B cell (primary cell): ENCODE measurements at regions not wholly inside any gene's neighbourhood (a gene's known extent, or its start where the extent isn't known, plus 50 kb on each side); places are given as distances from the start of the nearest gene placed in this dataset.

Source experiments
- ATAC-seq: fragments of 200-7000 bp; cut with Tn5 transposase; one replicate; pipeline ENCODE4 v1.10.0; 2021; ENCODE audit warnings: low read depth, mild to moderate bottlenecking, moderate number of reproducible peaks, moderate library complexity
- CTCF ChIA-PET: fragments of 350-600 bp; sonication (Branson Sonifier 250); formaldehyde crosslinking; loops from one replicate; lab custom pipeline; 2021; ENCODE audit warnings: antibody characterized with exemption, inconsistent platforms; lab: Charles Lee
- POLR2A ChIA-PET: fragments of 350-600 bp; sonication (Branson Sonifier 250); formaldehyde crosslinking; loops from one replicate; lab custom pipeline; 2021; ENCODE audit warnings: antibody characterized with exemption; lab: Charles Lee
- DNase-seq: peaks from one replicate; pipeline ENCODE4 v3.0.0; 2013
- H2AFZ ChIP-seq: 2 replicates; pipeline ENCODE4 v1.6.1; 2012; ENCODE audit warnings: mild to moderate bottlenecking, low read depth, low read length; ENCODE audit not compliant: insufficient read depth, poor library complexity, severe bottlenecking
- H3K27ac ChIP-seq, 2 donors: 1 replicate in 1 of 2; 2 replicates in 1 of 2; pipeline ENCODE4 v1.5.1; 2012 to 2013; ENCODE audit warnings: low read length in 2 of 2, mild to moderate bottlenecking in 2 of 2, moderate library complexity in 1 of 2
- H3K27me3 ChIP-seq, 4 experiments: fragments of 200-600 bp in 1 of 4; sonication (generic) in 1 of 4; replicated peaks in 1 of 4; 1 replicate in 2 of 4; 2 replicates in 2 of 4; pipeline versions ENCODE4 v1.6.1 to v1.7.0; 2013 to 2016; ENCODE audit warnings: low read length in 3 of 4, mild to moderate bottlenecking in 2 of 4, mixed read lengths in 1 of 4, moderate library complexity in 1 of 4; ENCODE audit not compliant: insufficient read depth in 4 of 4, control insufficient read depth in 3 of 4; ENCODE audit errors: control extremely low read depth in 1 of 4
- H3K36me3 ChIP-seq, 2 experiments: replicated peaks in 1 of 2; 1 replicate in 1 of 2; 2 replicates in 1 of 2; pipeline versions ENCODE4 v1.6.1 to v1.7.1; 2013; ENCODE audit warnings: low read length in 1 of 2; ENCODE audit not compliant: insufficient read depth in 2 of 2, control insufficient read depth in 1 of 2; ENCODE audit errors: control extremely low read depth in 1 of 2, extremely low read depth in 1 of 2
- H3K4me1 ChIP-seq, 2 donors: fragments of 200-600 bp in 1 of 2; sonication (generic) in 1 of 2; 1 replicate in 1 of 2; 2 replicates in 1 of 2; pipeline versions ENCODE4 v1.5.1 to v1.6.1; 2013 to 2017; ENCODE audit warnings: low read length in 2 of 2; ENCODE audit not compliant: control insufficient read depth in 2 of 2, insufficient read depth in 2 of 2
- H3K4me2 ChIP-seq: replicated peaks from 2 replicates; pipeline ENCODE3; 2012; ENCODE audit warnings: mild to moderate bottlenecking, low read depth, low read length; ENCODE audit not compliant: poor library complexity, severe bottlenecking
- H3K4me3 ChIP-seq, 5 experiments: fragments of 200-600 bp in 1 of 5; sonication (generic) in 1 of 5; 1 replicate in 3 of 5; 2 replicates in 2 of 5; pipeline versions ENCODE4 v1.5.1 to v1.7.0; 2011 to 2016; ENCODE audit warnings: low read length in 4 of 5, mild to moderate bottlenecking in 4 of 5, low read depth in 2 of 5, control low read depth in 1 of 5, moderate library complexity in 1 of 5; ENCODE audit not compliant: insufficient read depth in 1 of 5; ENCODE audit errors: control extremely low read depth in 1 of 5, extremely low read depth in 1 of 5
- H3K79me2 ChIP-seq: fragments of 200-600 bp; sonication (generic); one replicate; pipeline ENCODE4 v1.6.0; 2016; ENCODE audit warnings: low read length; ENCODE audit not compliant: control insufficient read depth, insufficient read depth
- H3K9ac ChIP-seq: fragments of 200-600 bp; sonication (generic); 2 replicates; pipeline ENCODE4 v1.6.1; 2017; ENCODE audit warnings: mild to moderate bottlenecking, low read length, moderate library complexity
- H3K9me3 ChIP-seq, 3 donors: one replicate each; pipeline versions ENCODE4 v1.6.1 to v1.7.1; 2013; ENCODE audit warnings: low read length in 2 of 3; ENCODE audit not compliant: control insufficient read depth in 2 of 3, insufficient read depth in 1 of 3; ENCODE audit errors: control extremely low read depth in 1 of 3
- H4K20me1 ChIP-seq: 2 replicates; pipeline ENCODE4 v1.6.0; 2012; ENCODE audit warnings: mild to moderate bottlenecking, low read length; ENCODE audit not compliant: insufficient read depth, control insufficient read depth, poor library complexity, severe bottlenecking
- H3K27ac Mint-ChIP-seq: one replicate; pipeline ENCODE4 v1.8.0; 2021; ENCODE audit warnings: mixed read lengths
- H3K27me3 Mint-ChIP-seq: one replicate; pipeline ENCODE4 v1.8.0; 2021; ENCODE audit warnings: mixed read lengths
- H3K4me1 Mint-ChIP-seq: one replicate; pipeline ENCODE4 v1.8.0; 2021; ENCODE audit warnings: mixed read lengths
- H3K4me3 Mint-ChIP-seq: one replicate; pipeline ENCODE4 v1.8.0; 2021; ENCODE audit warnings: mixed read lengths
- H3K9me3 Mint-ChIP-seq: one replicate; pipeline ENCODE4 v1.8.0; 2022; ENCODE audit warnings: mixed read lengths; ENCODE audit not compliant: insufficient read depth
- EZH2 ChIP-seq: IDR thresholded peaks from 2 replicates; pipeline ENCODE4 v1.6.1; 2012; ENCODE audit warnings: borderline replicate concordance, low read depth, mild to moderate bottlenecking, moderate library complexity, low read length; ENCODE audit not compliant: insufficient read depth, poor library complexity, severe bottlenecking
- WGBS: methylation state at CpG from one replicate; pipeline ENCODE4 v1.1.5; 2013; ENCODE audit warnings: missing lambda C conversion rate; ENCODE audit not compliant: insufficient coverage; 5-methylcytosine and 5-hydroxymethylcytosine counted together
- intact Hi-C: fragments of 100-400 bp; cut with micrococcal nuclease; formaldehyde crosslinking; loops from one replicate; pipeline ENCODE4 v1.10.0; 2022
- TF ChIP-seq, protein P1 (sequence below): fragments of 200-600 bp; IDR thresholded peaks from one replicate; pipeline ENCODE4 v1.8.0; 2022; ENCODE audit warnings: antibody characterized with exemption, mild to moderate bottlenecking

GRCh38 chr4:67040315-67040714 lies 505.0 kb downstream of the CENPC start:
- H3K4me3 ChIP-seq, result no peak overlapping the region
- no peak overlapping the region for H3K27ac ChIP-seq
- no peaks in the 10 kb centered on the region for H3K79me2 ChIP-seq
- DNase-seq (no peak), ATAC-seq (no peak)
- H3K4me1 ChIP-seq, result no peaks in the 10 kb centered on the region
- H3K27me3 ChIP-seq, result no peaks in the 10 kb centered on the region
- Mint-ChIP-seq H3K27me3 (no peaks in the 10 kb centered on the region), H3K9me3 (no peaks in the 10 kb centered on the region), H3K4me1 (no peaks in the 10 kb centered on the region), H3K4me3 (no peak overlapping the region), H3K27ac (no peak overlapping the region)
- no peaks in the 10 kb centered on the region for H4K20me1 ChIP-seq
- ChIA-PET CTCF (no interaction called here), POLR2A (no interaction called here)
- TF ChIP-seq EZH2, result no peak
- TF ChIP-seq, protein P1, sequence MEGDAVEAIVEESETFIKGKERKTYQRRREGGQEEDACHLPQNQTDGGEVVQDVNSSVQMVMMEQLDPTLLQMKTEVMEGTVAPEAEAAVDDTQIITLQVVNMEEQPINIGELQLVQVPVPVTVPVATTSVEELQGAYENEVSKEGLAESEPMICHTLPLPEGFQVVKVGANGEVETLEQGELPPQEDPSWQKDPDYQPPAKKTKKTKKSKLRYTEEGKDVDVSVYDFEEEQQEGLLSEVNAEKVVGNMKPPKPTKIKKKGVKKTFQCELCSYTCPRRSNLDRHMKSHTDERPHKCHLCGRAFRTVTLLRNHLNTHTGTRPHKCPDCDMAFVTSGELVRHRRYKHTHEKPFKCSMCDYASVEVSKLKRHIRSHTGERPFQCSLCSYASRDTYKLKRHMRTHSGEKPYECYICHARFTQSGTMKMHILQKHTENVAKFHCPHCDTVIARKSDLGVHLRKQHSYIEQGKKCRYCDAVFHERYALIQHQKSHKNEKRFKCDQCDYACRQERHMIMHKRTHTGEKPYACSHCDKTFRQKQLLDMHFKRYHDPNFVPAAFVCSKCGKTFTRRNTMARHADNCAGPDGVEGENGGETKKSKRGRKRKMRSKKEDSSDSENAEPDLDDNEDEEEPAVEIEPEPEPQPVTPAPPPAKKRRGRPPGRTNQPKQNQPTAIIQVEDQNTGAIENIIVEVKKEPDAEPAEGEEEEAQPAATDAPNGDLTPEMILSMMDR, result no peak
- H2AFZ ChIP-seq, result no peak overlapping the region
- intact Hi-C loops, result no loop called here
- WGBS, result no CpG with 5 or more reads among the region's 2 CpGs
- no peak overlapping the region for H3K4me2 ChIP-seq
- H3K9me3 ChIP-seq, result no peaks in the 10 kb centered on the region
- no peaks in the 10 kb centered on the region for H3K36me3 ChIP-seq
- no peak overlapping the region for H3K9ac ChIP-seq

- no peaks in the 10 kb centered on the region for H3K9me3 Mint-ChIP-seq
- no peaks in the 10 kb centered on the region for H3K36me3 ChIP-seq
- H2AFZ ChIP-seq, result no peak overlapping the region
- H3K4me1 Mint-ChIP-seq, result no peaks in the 10 kb centered on the region
- no peak for ATAC-seq
- no peak overlapping the region for H3K27ac ChIP-seq
- no peak overlapping the region for H3K9ac ChIP-seq
- WGBS, result no CpG with 5 or more reads among the region's 4 CpGs
- no peaks in the 10 kb centered on the region for H4K20me1 ChIP-seq
- H3K27ac Mint-ChIP-seq, result no peak overlapping the region
- ChIA-PET CTCF (no interaction called here), POLR2A (no interaction called here)
- no peaks in the 10 kb centered on the region for H3K9me3 ChIP-seq
- TF ChIP-seq EZH2, result no peak
- TF ChIP-seq, protein P1, result no peak
- H3K4me2 ChIP-seq, result no peak overlapping the region
- H3K4me3 ChIP-seq, result no peak overlapping the region
- DNase-seq, result no peak
- no peaks in the 10 kb centered on the region for H3K79me2 ChIP-seq
- intact Hi-C loops, result no loop called here
- H3K4me3 Mint-ChIP-seq, result no peak overlapping the region
- H3K4me1 ChIP-seq, result no peaks in the 10 kb centered on the region
- H3K27me3 Mint-ChIP-seq, result no peaks in the 10 kb centered on the region
- H3K27me3 ChIP-seq, result no peaks in the 10 kb centered on the region
Measured at GRCh38 chr4:67038228-67038566, 507.1 kb downstream of the CENPC start.
